ENCODE measurements at regions not wholly inside any gene's neighbourhood (a gene's known extent, or its start where the extent isn't known, plus 50 kb on each side); places are given as distances from the start of the nearest gene placed in this dataset.

- H3K27me3 Mint-ChIP-seq (ENCODE audit: low read depth) = no peaks in the 10 kb centered on the region
- Histone ChIP-seq H4K91ac (ENCODE audit: insufficient read length, low read depth, low read length) (no peak overlapping the region), H2BK120ac (ENCODE audit: low read depth, low read length, poor library complexity, severe bottlenecking) (no peak overlapping the region), H3K4ac (ENCODE audit: low read depth, low read length) (no peak overlapping the region), H2AFZ (ENCODE audit: low read length) (no peak overlapping the region), H3K23ac (ENCODE audit: insufficient read length, low read depth, low read length) (no peak overlapping the region), H3K79me1 (ENCODE audit: insufficient read depth, low read depth, low read length, poor library complexity, severe bottlenecking) (no peaks in the 10 kb centered on the region), H3T11ph (ENCODE audit: low read length) (no peak overlapping the region), H3K9me3 (ENCODE audit: control insufficient read depth, low read depth, low read length) (no peaks in the 10 kb centered on the region), H3K79me2 (ENCODE audit: insufficient read depth, low read length) (no peaks in the 10 kb centered on the region), H3K4me2 (ENCODE audit: insufficient read depth, insufficient read length, low read length) (no peak overlapping the region), H3K27me3 (ENCODE audit: insufficient read depth, low read length) (no peaks in the 10 kb centered on the region), H4K8ac (replicated peaks; ENCODE audit: insufficient read length, low read depth, low read length) (no peak overlapping the region), H3K9ac (ENCODE audit: extremely low read depth, insufficient read length, low read length) (no peak overlapping the region), H2BK12ac (ENCODE audit: insufficient read length, low read depth, low read length) (no peak overlapping the region), H3K56ac (ENCODE audit: insufficient read length, low read depth, low read length) (no peak overlapping the region), H3K4me1 (ENCODE audit: insufficient read depth, low read length) (peaks cover 5% of the 10 kb centered on the region; the same call in 1 of the 2 replicates), H3K23me2 (ENCODE audit: insufficient read length, low read depth, low read length, poor library complexity, severe bottlenecking) (no peaks in the 10 kb centered on the region), H3K14ac (ENCODE audit: insufficient read depth, low read length) (no peak overlapping the region), H2BK15ac (ENCODE audit: low read depth, low read length) (no peak overlapping the region), H4K20me1 (ENCODE audit: control insufficient read depth, insufficient read depth, insufficient read length) (no peaks in the 10 kb centered on the region), H3K27ac (ENCODE audit: insufficient read length, low read depth, low read length) (no peak overlapping the region), H3K18ac (ENCODE audit: insufficient read length, low read depth, low read length) (no peak overlapping the region), H4K5ac (ENCODE audit: insufficient read length, low read depth, low read length) (no peak overlapping the region), H2BK5ac (ENCODE audit: insufficient read length, low read length) (no peak overlapping the region), H2BK20ac (ENCODE audit: low read depth, low read length, poor library complexity, severe bottlenecking) (no peak overlapping the region), H2AK5ac (ENCODE audit: insufficient read length, low read length) (no peak overlapping the region)
- WGBS (ENCODE audit: extremely low coverage, insufficient read length, low lambda C conversion rate) = no CpG with 5 or more reads among the region's 1 CpG
- peaks cover 33% of the 10 kb centered on the region in 2 experiments for H3K4me1 Mint-ChIP-seq
- DNase-seq = no peak
- H3K27ac Mint-ChIP-seq = no peak overlapping the region; a peak in 2 of 7 replicates
- TF ChIP-seq CTCF (conservative IDR thresholded peaks at IDR 0.05) = no peak
- H3K36me3 Mint-ChIP-seq (ENCODE audit: insufficient read depth in 1 of 3, low read depth in 3 of 3) = 0 out of 7 replicates have a peak, but pooled peaks cover 0 to 1% (median 0%) of the 10 kb centered on the region in 3 experiments
- no peak overlapping the region for H3K4me3 Mint-ChIP-seq
- H3K9me3 Mint-ChIP-seq = peaks cover 0 to 2% of the 10 kb centered on the region in 2 experiments; a peak in 1 of 5 replicates
These were observed 204.0 kb upstream of the PUDP start for GRCh38 chrX:7351926-7352325.

All from H9 (cell line).